ENCODE measurements at regions not wholly inside any gene's neighbourhood (a gene's known extent, or its start where the extent isn't known, plus 50 kb on each side); places are given as distances from the start of the nearest gene placed in this dataset.

DNA sequence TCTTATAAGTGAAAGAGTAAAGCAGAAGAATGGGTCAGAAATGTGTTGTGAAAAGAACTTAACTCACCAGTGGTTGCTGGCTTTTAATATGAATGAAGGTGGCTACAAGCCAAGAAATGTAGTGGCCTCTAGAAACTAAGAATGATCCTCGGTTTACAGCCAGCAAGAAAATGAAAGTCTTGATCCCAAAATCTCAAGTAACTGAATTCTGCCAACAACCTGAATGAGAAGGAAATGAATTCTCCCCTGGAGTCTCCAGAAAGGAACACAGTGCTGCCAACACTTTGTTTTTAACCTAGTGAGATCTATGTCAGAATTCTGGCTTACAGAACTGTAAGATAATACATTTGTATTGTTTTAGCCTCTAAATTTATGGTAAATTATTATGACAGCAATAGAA, 193.0 kb downstream of the FZD1 start:
- TF ChIP-seq CTCF (IDR thresholded peaks at IDR 0.05) (no peak), EZH2 (IDR thresholded peaks at IDR 0.05; ENCODE audit: borderline replicate concordance, insufficient read depth, low read depth, low read length, poor library complexity, severe bottlenecking) (no peak)
